ENCODE measurements at regions not wholly inside any gene's neighbourhood (a gene's known extent, or its start where the extent isn't known, plus 50 kb on each side); places are given as distances from the start of the nearest gene placed in this dataset.

- ATAC-seq, result no peak
- H3K9me3 ChIP-seq, result no peaks in the 10 kb centered on the region
- no peak for FAIRE-seq
- ChIA-PET CTCF (no interaction called here), POLR2A (no interaction called here)
- WGBS (ENCODE audit: missing lambda C conversion rate), result 34% methylated on average over 4 of the region's 4 CpGs
- H3K4me2 ChIP-seq, result no peak overlapping the region
- H3K27ac ChIP-seq, result no peak overlapping the region
- H3K4me3 ChIP-seq, result no peak overlapping the region
- TF ChIP-seq HMGXB4 (CRISPR knock-in tag; IDR thresholded peaks at IDR 0.05; ENCODE audit: borderline replicate concordance) (no peak), BCL3 (IDR thresholded peaks at IDR 0.05) (no peak), HDAC2 (IDR thresholded peaks at IDR 0.05) (no peak), CBX2 (IDR thresholded peaks at IDR 0.05; ENCODE audit: borderline replicate concordance, low read depth) (no peak), SMC3 (IDR thresholded peaks at IDR 0.05) (no peak), KDM1A (IDR thresholded peaks at IDR 0.05; ENCODE audit: low read depth) (no peak), ZC3H11A (IDR thresholded peaks at IDR 0.05) (no peak), NFE2L2 (conservative IDR thresholded peaks at IDR 0.05; ENCODE audit: low read length) (no peak), POLR2AphosphoS2 (conservative IDR thresholded peaks at IDR 0.05; ENCODE audit: low read length) (no peak)
- no peak for DNase-seq (ENCODE audit: low read depth in 1 of 2, low spot score in 1 of 2)
- no peaks in the 10 kb centered on the region for H3K4me1 ChIP-seq
These were observed 385.1 kb upstream of the RPS23 start for GRCh38 chr5:82663225-82663624.

- ChIA-PET POLR2A (no interaction called here), CTCF (no interaction called here)
- no peak for TF ChIP-seq CEBPB (IDR thresholded peaks at IDR 0.05)
- TF ChIP-seq JUNB (IDR thresholded peaks at IDR 0.05), result no peak
- Histone ChIP-seq H3K4me3 (no peak overlapping the region), H3K9me3 (no peaks in the 10 kb centered on the region), H3K27ac (no peak overlapping the region), H3K4me1 (no peaks in the 10 kb centered on the region), H3K4me2 (no peak overlapping the region)
- no peak for ATAC-seq
- no peak for FAIRE-seq
- WGBS (ENCODE audit: missing lambda C conversion rate), result 10% methylated on average over 1 of the region's 1 CpG
- DNase-seq (ENCODE audit: low read depth in 1 of 2, low spot score in 1 of 2), result no peak
These were observed 384.2 kb upstream of the RPS23 start for GRCh38 chr5:82662340-82662739.

- H3K4me2 ChIP-seq, result no peak overlapping the region
- no peak for DNase-seq (ENCODE audit: low read depth in 1 of 2, low spot score in 1 of 2)
- ATAC-seq, result no peak
- ChIA-PET POLR2A (no interaction called here), CTCF (no interaction called here)
- no peak overlapping the region for H3K4me3 ChIP-seq
- peak; percentile 7 for FAIRE-seq
- no peak overlapping the region for H3K27ac ChIP-seq
- H3K9me3 ChIP-seq, result no peaks in the 10 kb centered on the region
- TF ChIP-seq RNF2 (IDR thresholded peaks at IDR 0.05; ENCODE audit: borderline replicate concordance, low read depth) (no peak), EHMT2 (IDR thresholded peaks at IDR 0.05; ENCODE audit: low read depth) (no peak), ESRRA (IDR thresholded peaks at IDR 0.05; ENCODE audit: borderline replicate concordance, low read length) (no peak), PBX3 (IDR thresholded peaks at IDR 0.05) (no peak), MAZ (IDR thresholded peaks at IDR 0.05; ENCODE audit: borderline replicate concordance, low read depth, low read length) (no peak), CEBPB (IDR thresholded peaks at IDR 0.05) (no peak), CHD2 (IDR thresholded peaks at IDR 0.05; ENCODE audit: low read length, partially characterized antibody) (no peak), HOXB13 (CRISPR knock-in tag; IDR thresholded peaks at IDR 0.05; ENCODE audit: low read depth) (no peak), ATOH8 (CRISPR knock-in tag; IDR thresholded peaks at IDR 0.05; ENCODE audit: low read depth) (no peak), NFE2L2 (conservative IDR thresholded peaks at IDR 0.05; ENCODE audit: low read length) (no peak), ELK1 (IDR thresholded peaks at IDR 0.05; ENCODE audit: low read depth, low read length) (no peak), FOXS1 (CRISPR knock-in tag; IDR thresholded peaks at IDR 0.05) (no peak), TP53 (CRISPR knock-in tag; IDR thresholded peaks at IDR 0.05) (no peak), RCOR1 (IDR thresholded peaks at IDR 0.05; ENCODE audit: low read depth, low read length) (no peak), PHF8 (IDR thresholded peaks at IDR 0.05; ENCODE audit: borderline replicate concordance, low read depth) (no peak), RFX5 (IDR thresholded peaks at IDR 0.05) (no peak), CBX8 (IDR thresholded peaks at IDR 0.05) (no peak), MAX (IDR thresholded peaks at IDR 0.05) (no peak), CTCF (IDR thresholded peaks at IDR 0.05) (no peak)
- WGBS (ENCODE audit: missing lambda C conversion rate), result 4% methylated on average over 1 of the region's 1 CpG
- H3K4me1 ChIP-seq, result no peaks in the 10 kb centered on the region
These were observed 383.8 kb upstream of the RPS23 start for GRCh38 chr5:82661933-82662332.
